Right atrium auricular region (tissue), 2 donors: ENCODE measurements at regions not wholly inside any gene's neighbourhood (a gene's known extent, or its start where the extent isn't known, plus 50 kb on each side); places are given as distances from the start of the nearest gene placed in this dataset.
"Not testable (repeated sequence)": the region's sequence is repeated elsewhere in the genome, so short reads cannot be mapped to it uniquely, and the experiment has no call there.

Source experiments
- DNase-seq: peaks from one replicate; pipeline ENCODE4 v3.0.0-alpha.2; 2019; ENCODE audit warnings: low spot score
- H3K27ac ChIP-seq, 2 donors: fragments of 200-600 bp; sonication (generic); 1 replicate in 1 of 2; 2 replicates in 1 of 2; pipeline ENCODE4 v1.5.1; 2016 to 2019
- H3K27me3 ChIP-seq, 2 donors: fragments of 200-600 bp; sonication (generic); one replicate each; pipeline versions ENCODE4 v1.5.1 to v1.6.0; 2017 to 2019
- H3K36me3 ChIP-seq: fragments of 200-600 bp; sonication (generic); one replicate; pipeline ENCODE4 v1.5.1; 2016
- H3K4me1 ChIP-seq, 2 donors: fragments of 200-600 bp; sonication (generic); one replicate each; pipeline versions ENCODE4 v1.5.1 to v1.6.0; 2017 to 2019
- H3K4me3 ChIP-seq, 2 donors: fragments of 200-600 bp; sonication (generic); 1 replicate in 1 of 2; 2 replicates in 1 of 2; pipeline ENCODE4 v1.5.1; 2017 to 2019; ENCODE audit warnings: mild to moderate bottlenecking in 1 of 2, moderate library complexity in 1 of 2
- H3K9me3 ChIP-seq, 2 donors: fragments of 200-600 bp; sonication (generic); one replicate each; pipeline ENCODE4 v1.5.1; 2019
- TF ChIP-seq, protein P1 (sequence below), 2 donors: fragments of 200-600 bp; sonication (generic); IDR thresholded peaks; one replicate each; pipeline ENCODE4 v1.5.1; 2019; ENCODE audit warnings: antibody characterized with exemption in 2 of 2

DNA sequence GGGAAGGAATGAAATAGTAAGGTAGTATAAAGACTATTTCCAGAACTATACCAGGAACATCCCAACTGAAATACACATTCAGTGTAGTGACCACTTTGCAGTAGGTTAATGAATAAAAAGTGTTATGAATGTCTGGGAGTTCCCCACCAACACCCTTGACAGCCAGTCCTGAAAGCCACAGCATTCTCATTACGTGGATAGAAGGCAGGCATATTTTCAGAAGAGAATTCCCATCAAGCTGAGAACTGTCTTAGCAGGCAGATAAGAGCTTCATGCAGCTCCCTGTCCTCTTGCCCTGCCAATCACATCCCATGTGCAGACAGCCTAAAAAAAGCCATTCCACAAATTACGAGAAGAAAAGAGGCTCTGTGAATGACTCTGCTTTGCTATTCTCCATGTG lies 695.0 kb downstream of the DTWD2 start:
- H3K9me3 ChIP-seq, result no peaks in the 10 kb centered on the region
- H3K4me1 ChIP-seq, result peaks cover 0 to 7% of the 10 kb centered on the region in 2 donors
- TF ChIP-seq, protein P1, sequence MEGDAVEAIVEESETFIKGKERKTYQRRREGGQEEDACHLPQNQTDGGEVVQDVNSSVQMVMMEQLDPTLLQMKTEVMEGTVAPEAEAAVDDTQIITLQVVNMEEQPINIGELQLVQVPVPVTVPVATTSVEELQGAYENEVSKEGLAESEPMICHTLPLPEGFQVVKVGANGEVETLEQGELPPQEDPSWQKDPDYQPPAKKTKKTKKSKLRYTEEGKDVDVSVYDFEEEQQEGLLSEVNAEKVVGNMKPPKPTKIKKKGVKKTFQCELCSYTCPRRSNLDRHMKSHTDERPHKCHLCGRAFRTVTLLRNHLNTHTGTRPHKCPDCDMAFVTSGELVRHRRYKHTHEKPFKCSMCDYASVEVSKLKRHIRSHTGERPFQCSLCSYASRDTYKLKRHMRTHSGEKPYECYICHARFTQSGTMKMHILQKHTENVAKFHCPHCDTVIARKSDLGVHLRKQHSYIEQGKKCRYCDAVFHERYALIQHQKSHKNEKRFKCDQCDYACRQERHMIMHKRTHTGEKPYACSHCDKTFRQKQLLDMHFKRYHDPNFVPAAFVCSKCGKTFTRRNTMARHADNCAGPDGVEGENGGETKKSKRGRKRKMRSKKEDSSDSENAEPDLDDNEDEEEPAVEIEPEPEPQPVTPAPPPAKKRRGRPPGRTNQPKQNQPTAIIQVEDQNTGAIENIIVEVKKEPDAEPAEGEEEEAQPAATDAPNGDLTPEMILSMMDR (IDR thresholded peaks at IDR 0.05), result no peak
- H3K27me3 ChIP-seq, result no peaks in the 10 kb centered on the region
- no peaks in the 10 kb centered on the region for H3K36me3 ChIP-seq
- H3K4me3 ChIP-seq, result no peak overlapping the region
- no peak overlapping the region for H3K27ac ChIP-seq
- no peak for DNase-seq

DNA sequence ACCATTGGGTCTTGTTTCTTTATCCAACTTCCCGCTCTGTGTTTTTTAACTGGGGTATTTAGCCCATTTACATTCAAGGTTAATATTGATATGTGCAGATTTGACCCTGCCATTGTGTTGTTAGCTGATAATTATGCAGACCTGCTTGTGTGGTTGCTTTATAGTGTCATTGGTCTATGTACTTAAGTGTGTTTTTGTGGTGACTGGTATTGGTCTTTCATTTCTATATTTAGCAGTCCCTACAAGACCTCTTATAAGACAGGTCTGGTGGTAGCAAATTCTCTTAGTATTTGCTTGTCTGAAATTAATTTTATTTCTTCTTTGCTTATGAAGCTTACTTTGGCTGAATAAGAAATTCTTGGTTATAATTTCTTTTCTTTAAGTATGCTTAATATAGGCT lies 698.1 kb downstream of the DTWD2 start:
- TF ChIP-seq, protein P1 (IDR thresholded peaks at IDR 0.05), result no peak
- Histone ChIP-seq H3K4me1 (peaks cover 0 to 7% of the 10 kb centered on the region in 2 donors), H3K4me3 (no peak overlapping the region), H3K36me3 (no peaks in the 10 kb centered on the region), H3K27ac (no peak overlapping the region), H3K27me3 (no peaks in the 10 kb centered on the region), H3K9me3 (no peaks in the 10 kb centered on the region)
- no peak for DNase-seq

DNA sequence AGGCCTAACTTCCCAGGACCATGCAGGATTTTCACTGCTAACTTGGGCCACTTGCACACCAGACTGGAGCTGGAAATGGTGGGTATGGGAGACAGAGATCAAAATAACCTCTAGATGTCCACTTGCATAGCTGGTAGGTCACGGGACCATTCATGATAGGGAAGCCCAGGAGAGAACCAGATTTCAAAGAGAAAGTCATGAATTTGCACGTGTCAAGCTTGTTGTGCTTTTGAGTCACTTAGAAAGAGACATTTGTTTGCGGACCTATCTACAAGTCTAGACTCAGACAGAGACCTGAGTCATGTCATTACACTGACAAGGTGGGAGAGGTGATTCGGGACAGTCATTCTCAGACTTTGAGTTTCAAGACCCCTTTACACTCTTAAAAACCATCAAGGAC lies 704.1 kb downstream of the DTWD2 start:
- not testable (repeated sequence) for H3K4me3 ChIP-seq, H3K4me1 ChIP-seq, H3K27ac ChIP-seq, DNase-seq, H3K9me3 ChIP-seq, H3K36me3 ChIP-seq, H3K27me3 ChIP-seq

DNA sequence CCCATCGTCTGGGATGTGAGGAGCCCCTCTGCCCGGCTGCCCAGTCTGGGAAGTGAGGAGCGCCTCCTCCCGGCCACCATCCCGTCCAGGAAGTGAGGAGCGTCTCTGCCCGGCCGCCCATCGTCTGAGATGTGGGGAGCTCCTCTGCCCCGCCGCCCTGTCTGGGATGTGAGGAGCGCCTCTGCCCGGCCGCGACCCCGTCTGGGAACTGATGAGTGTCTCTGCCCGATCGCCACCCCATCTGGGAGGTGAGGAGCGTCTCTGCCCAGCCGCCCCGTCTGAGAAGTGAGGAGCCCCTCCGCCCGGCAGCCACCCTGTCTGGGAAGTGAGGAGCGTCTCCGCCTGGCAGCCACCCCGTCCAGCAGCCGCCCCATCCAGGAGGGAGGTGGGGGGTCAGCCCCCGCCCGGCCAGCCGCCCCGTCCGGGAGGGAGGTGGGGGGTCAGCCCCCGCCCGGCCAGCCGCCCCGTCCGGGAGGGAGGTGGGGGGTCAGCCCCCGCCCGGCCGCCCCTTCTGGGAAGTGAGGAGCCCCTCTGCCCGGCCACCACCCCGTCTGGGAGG lies 705.8 kb downstream of the DTWD2 start:
- DNase-seq, H3K27ac ChIP-seq, H3K36me3 ChIP-seq, H3K9me3 ChIP-seq, H3K27me3 ChIP-seq, H3K4me3 ChIP-seq, H3K4me1 ChIP-seq: not testable (repeated sequence)

DNA sequence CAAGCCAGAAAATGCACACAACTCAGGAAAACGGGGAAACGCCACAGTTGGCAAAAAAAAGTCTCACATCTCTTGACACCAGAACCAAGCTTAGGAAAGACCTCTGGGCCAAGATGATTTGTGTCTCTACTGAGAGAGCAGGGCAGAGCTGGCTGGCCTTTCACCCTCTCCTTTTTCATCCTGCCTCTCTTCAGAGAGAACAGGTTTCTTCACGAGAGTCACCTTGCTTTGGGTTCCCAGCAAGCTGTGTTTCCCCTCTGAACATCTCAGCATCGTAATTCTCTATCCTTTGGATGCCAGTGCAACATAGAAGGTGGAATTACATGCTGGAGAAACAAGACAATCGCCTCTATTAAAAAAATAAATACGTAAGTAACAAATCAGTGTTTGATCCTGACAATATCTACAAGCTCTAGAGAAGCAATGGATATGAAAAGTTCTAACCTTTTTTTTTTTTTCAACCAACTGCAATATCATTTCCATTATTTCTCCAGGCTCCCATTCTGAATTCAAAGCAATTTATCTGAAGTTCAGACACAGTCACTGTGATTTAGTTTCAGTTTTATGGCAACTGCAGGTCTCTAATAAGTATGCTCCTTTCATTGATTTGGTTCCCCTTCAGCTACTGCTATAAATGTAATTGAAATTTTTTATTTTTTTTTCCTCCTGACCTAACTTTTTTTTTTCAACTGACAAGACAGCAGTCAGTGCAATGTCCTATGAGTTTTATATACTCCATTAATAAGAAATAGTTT lies 708.6 kb downstream of the DTWD2 start:
- no peak for DNase-seq
- TF ChIP-seq, protein P1 (IDR thresholded peaks at IDR 0.05), result no peak
- no peaks in the 10 kb centered on the region for H3K4me1 ChIP-seq
- H3K36me3 ChIP-seq, result no peaks in the 10 kb centered on the region
- no peak overlapping the region for H3K4me3 ChIP-seq
- H3K27me3 ChIP-seq, result no peaks in the 10 kb centered on the region
- no peaks in the 10 kb centered on the region for H3K9me3 ChIP-seq
- no peak overlapping the region for H3K27ac ChIP-seq

DNA sequence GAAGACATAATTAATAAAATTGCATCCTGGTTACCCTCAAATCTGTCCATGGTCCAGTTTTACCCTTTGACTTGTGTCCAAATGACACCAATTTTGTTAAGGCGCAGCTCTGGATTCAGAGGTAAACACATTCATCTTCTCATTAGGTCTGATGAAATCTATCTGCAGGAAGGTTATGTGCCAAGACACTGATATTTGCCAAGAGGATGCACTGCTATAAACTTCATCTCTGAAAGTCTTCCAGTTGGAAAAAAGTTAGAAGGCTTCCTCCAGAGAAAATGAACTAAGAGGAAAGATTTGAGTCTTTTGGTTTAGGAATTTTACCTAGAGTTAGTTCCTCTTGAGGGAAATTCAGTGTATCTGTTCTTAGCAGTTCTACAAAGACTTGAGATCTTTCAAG lies 717.8 kb downstream of the DTWD2 start:
- no peak overlapping the region for H3K27ac ChIP-seq
- H3K36me3 ChIP-seq, result no peaks in the 10 kb centered on the region
- TF ChIP-seq, protein P1 (IDR thresholded peaks at IDR 0.05), result no peak

DNA sequence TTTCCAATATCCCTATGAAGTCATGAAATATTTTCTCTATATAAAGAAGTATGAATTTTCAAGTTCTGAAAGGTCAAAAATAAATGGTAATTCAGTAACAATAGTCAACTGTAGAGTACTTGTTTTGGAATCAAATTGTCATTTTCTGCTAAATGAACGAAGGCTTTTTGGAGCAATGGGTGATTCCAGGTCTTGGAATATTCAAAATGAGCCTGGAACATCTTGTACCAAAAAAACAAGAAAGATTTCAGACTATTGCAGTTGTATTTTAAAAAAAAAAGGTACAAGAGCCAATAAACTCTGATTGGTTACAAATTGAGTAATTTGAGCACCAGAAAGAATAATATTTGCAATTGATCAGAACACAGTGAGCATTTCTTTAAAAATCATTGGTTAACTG lies 730.1 kb downstream of the DTWD2 start:
- Histone ChIP-seq H3K4me1 (peaks cover 0 to 5% of the 10 kb centered on the region in 2 donors), H3K27ac (no peak overlapping the region), H3K9me3 (no peaks in the 10 kb centered on the region), H3K4me3 (no peak overlapping the region), H3K36me3 (no peaks in the 10 kb centered on the region), H3K27me3 (no peaks in the 10 kb centered on the region)
- TF ChIP-seq, protein P1 (IDR thresholded peaks at IDR 0.05), result no peak
- DNase-seq, result no peak

More for the DNA sequence above, 717.8 kb downstream of the DTWD2 start:
- Histone ChIP-seq H3K9me3 (no peaks in the 10 kb centered on the region), H3K27me3 (no peaks in the 10 kb centered on the region), H3K4me3 (no peak overlapping the region), H3K4me1 (no peaks in the 10 kb centered on the region)
- DNase-seq, result no peak
